GM23338 (cell line): ENCODE measurements at regions not wholly inside any gene's neighbourhood (a gene's known extent, or its start where the extent isn't known, plus 50 kb on each side); places are given as distances from the start of the nearest gene placed in this dataset.

Source experiments
- ATAC-seq: fragments of 200-7000 bp; cut with Tn5 transposase; 3 replicates; pipeline ENCODE4 v1.9.1; 2020
- DNase-seq: peaks from one replicate; pipeline ENCODE4 v3.0.0-alpha.2; 2015; ENCODE audit warnings: low spot score
- H2AFZ ChIP-seq: fragments of 200-600 bp; sonication (generic); 2 replicates; pipeline ENCODE4 v1.8.0; 2016; ENCODE audit warnings: antibody characterized with exemption, mild to moderate bottlenecking, moderate library complexity
- H3F3A ChIP-seq: fragments of 200-600 bp; sonication (generic); replicated peaks from 2 replicates; pipeline ENCODE4 v1.8.0; 2017; ENCODE audit warnings: antibody characterized with exemption, mixed run types, low read depth
- H3K27ac ChIP-seq: fragments of 200-600 bp; sonication (generic); 2 replicates; pipeline ENCODE4 v1.6.1; 2016; ENCODE audit warnings: low read depth
- H3K27me3 ChIP-seq: fragments of 200-600 bp; sonication (generic); 2 replicates; pipeline ENCODE4 v1.8.0; 2016; ENCODE audit warnings: mild to moderate bottlenecking, mixed run types, moderate library complexity; ENCODE audit not compliant: insufficient read depth
- H3K36me3 ChIP-seq: fragments of 200-600 bp; sonication (generic); 2 replicates; pipeline ENCODE4 v1.8.0; 2016; ENCODE audit warnings: mild to moderate bottlenecking; ENCODE audit not compliant: insufficient read depth
- H3K4me1 ChIP-seq: fragments of 200-600 bp; sonication (generic); 2 replicates; pipeline ENCODE4 v1.8.0; 2016; ENCODE audit warnings: mild to moderate bottlenecking, moderate library complexity; ENCODE audit not compliant: insufficient read depth
- H3K4me2 ChIP-seq: fragments of 200-600 bp; sonication (generic); 2 replicates; pipeline ENCODE4 v1.7.1; 2017; ENCODE audit warnings: mixed run types
- H3K4me3 ChIP-seq: fragments of 200-600 bp; sonication (generic); 2 replicates; pipeline ENCODE4 v1.6.1; 2016; ENCODE audit warnings: mixed run types
- H3K79me2 ChIP-seq: fragments of 200-600 bp; sonication (generic); replicated peaks from 2 replicates; pipeline ENCODE4 v1.8.0; 2017; ENCODE audit warnings: mild to moderate bottlenecking; ENCODE audit not compliant: insufficient read depth
- H3K9me2 ChIP-seq: fragments of 200-600 bp; sonication (generic); 2 replicates; pipeline ENCODE4 v1.8.0; 2017; ENCODE audit not compliant: insufficient read depth
- H4K20me1 ChIP-seq: fragments of 200-600 bp; sonication (generic); replicated peaks from 2 replicates; pipeline ENCODE4 v1.8.0; 2017; ENCODE audit warnings: mild to moderate bottlenecking; ENCODE audit not compliant: insufficient read depth
- H3K27ac Mint-ChIP-seq: 2 replicates; pipeline ENCODE4 v1.8.0; 2020; ENCODE audit warnings: inconsistent platforms, mild to moderate bottlenecking, moderate library complexity, mixed read lengths
- H3K27me3 Mint-ChIP-seq: 3 replicates; pipeline ENCODE4 v1.8.0; 2022; ENCODE audit warnings: low read depth, mild to moderate bottlenecking, moderate library complexity, mixed read lengths, inconsistent platforms; ENCODE audit not compliant: insufficient read depth, poor library complexity
- H3K36me3 Mint-ChIP-seq: 3 replicates; pipeline ENCODE4 v1.8.0; 2021; ENCODE audit warnings: low read depth, mild to moderate bottlenecking, inconsistent platforms, moderate library complexity, mixed read lengths
- H3K4me1 Mint-ChIP-seq: 3 replicates; pipeline ENCODE4 v1.8.0; 2020; ENCODE audit warnings: mild to moderate bottlenecking, inconsistent platforms, mixed read lengths
- H3K4me3 Mint-ChIP-seq: 3 replicates; pipeline ENCODE4 v1.8.0; 2021; ENCODE audit warnings: moderate library complexity, mild to moderate bottlenecking, inconsistent platforms, mixed read lengths
- H3K9me3 Mint-ChIP-seq: 3 replicates; pipeline ENCODE4 v1.8.0; 2020; ENCODE audit warnings: moderate library complexity, mild to moderate bottlenecking, inconsistent platforms, mixed read lengths
- CREB1 ChIP-seq: fragments of 250-450 bp; sonication (Bioruptor Pico); IDR thresholded peaks from 2 replicates; pipeline ENCODE4 v1.5.0; 2020; ENCODE audit warnings: low read depth, mild to moderate bottlenecking, moderate library complexity
- CTCF ChIP-seq, 2 experiments: fragments of 200-600 bp in 1 of 2; sonication (generic) in 1 of 2; conservative IDR thresholded peaks; 2 replicates each; pipeline versions ENCODE4 v1.5.1 to v1.6.1; 2016 to 2017; ENCODE audit warnings: antibody characterized with exemption in 2 of 2, low read depth in 2 of 2, mild to moderate bottlenecking in 2 of 2, moderate library complexity in 1 of 2
- ETS1 ChIP-seq: IDR thresholded peaks from 2 replicates; pipeline ENCODE4 v1.6.1; 2016; ENCODE audit warnings: antibody characterized with exemption
- EZH2 ChIP-seq: fragments of 200-600 bp; sonication (generic); IDR thresholded peaks from one replicate; pipeline ENCODE4 v1.8.0; 2017; ENCODE audit warnings: antibody characterized with exemption, mild to moderate bottlenecking, low read depth; ENCODE audit not compliant: unreplicated experiment
- EZH2phosphoT487 ChIP-seq: fragments of 200-600 bp; sonication (generic); IDR thresholded peaks from one replicate; pipeline ENCODE4 v1.8.1; 2018; ENCODE audit warnings: antibody characterized with exemption; ENCODE audit not compliant: unreplicated experiment
- ZNF331 ChIP-seq: fragments of 250-450 bp; sonication (Bioruptor Pico); IDR thresholded peaks from 2 replicates; pipeline ENCODE4 v1.5.0; 2020; ENCODE audit warnings: low read depth, mild to moderate bottlenecking, moderate library complexity

GRCh38 chr14:76682367-76682766, 78.9 kb upstream of the VASH1 start:
- peaks cover 46% of the 10 kb centered on the region for H3K9me3 Mint-ChIP-seq
- no peak overlapping the region for H3K27ac Mint-ChIP-seq
- H3K27me3 ChIP-seq: no peaks in the 10 kb centered on the region
- peaks cover 7% of the 10 kb centered on the region; the same call in 1 of the 2 replicates for H3K36me3 ChIP-seq
- no peaks in the 10 kb centered on the region for H3K79me2 ChIP-seq
- H3K27me3 Mint-ChIP-seq: peaks cover 3% of the 10 kb centered on the region
- no peaks in the 10 kb centered on the region for H3F3A ChIP-seq
- no peak overlapping the region for H3K4me3 Mint-ChIP-seq
- no peak for ATAC-seq
- H3K4me1 ChIP-seq: no peaks in the 10 kb centered on the region
- TF ChIP-seq CTCF (conservative IDR thresholded peaks at IDR 0.05; ENCODE audit: low read depth in 2 of 2) (no peak), CREB1 (CRISPR knock-in tag) (no peak), ETS1 (no peak), EZH2phosphoT487 (no peak)
- no peak overlapping the region for H3K4me2 ChIP-seq
- H3K36me3 Mint-ChIP-seq: peaks cover 9% of the 10 kb centered on the region; the same call in 2 of the 3 replicates
- no peak for DNase-seq
- no peak overlapping the region for H2AFZ ChIP-seq
- H3K4me1 Mint-ChIP-seq: peaks cover 5% of the 10 kb centered on the region; the same call in 2 of the 3 replicates
- H4K20me1 ChIP-seq: no peaks in the 10 kb centered on the region
- no peak overlapping the region for H3K27ac ChIP-seq
- H3K4me3 ChIP-seq: no peak overlapping the region
- H3K9me2 ChIP-seq: no peaks in the 10 kb centered on the region; the same call in 1 of the 2 replicates

- DNase-seq: no peak
- H3K4me3 ChIP-seq: no peak overlapping the region
- H3F3A ChIP-seq: no peaks in the 10 kb centered on the region
- no peak overlapping the region for H3K27ac Mint-ChIP-seq
- H2AFZ ChIP-seq: no peak overlapping the region
- H3K36me3 Mint-ChIP-seq: peaks cover 6% of the 10 kb centered on the region; the same call in 2 of the 3 replicates
- H3K9me2 ChIP-seq: no peaks in the 10 kb centered on the region
- H4K20me1 ChIP-seq: no peaks in the 10 kb centered on the region
- H3K36me3 ChIP-seq: peaks cover 4% of the 10 kb centered on the region; the same call in 1 of the 2 replicates
- no peak overlapping the region for H3K4me3 Mint-ChIP-seq
- H3K4me2 ChIP-seq: no peak overlapping the region
- peaks cover 40% of the 10 kb centered on the region for H3K9me3 Mint-ChIP-seq
- no peak for ATAC-seq
- no peak overlapping the region for H3K27ac ChIP-seq
- H3K27me3 Mint-ChIP-seq: no peaks in the 10 kb centered on the region
- TF ChIP-seq ZNF331 (CRISPR knock-in tag) (no peak), EZH2 (no peak), EZH2phosphoT487 (no peak)
- no peaks in the 10 kb centered on the region for H3K27me3 ChIP-seq
- H3K4me1 Mint-ChIP-seq: no peaks in the 10 kb centered on the region
- no peaks in the 10 kb centered on the region for H3K79me2 ChIP-seq
- H3K4me1 ChIP-seq: no peaks in the 10 kb centered on the region
Measured at GRCh38 chr14:76686646-76687045, 74.6 kb upstream of the VASH1 start.
